ENCODE measurements at regions not wholly inside any gene's neighbourhood (a gene's known extent, or its start where the extent isn't known, plus 50 kb on each side); places are given as distances from the start of the nearest gene placed in this dataset.

DNA sequence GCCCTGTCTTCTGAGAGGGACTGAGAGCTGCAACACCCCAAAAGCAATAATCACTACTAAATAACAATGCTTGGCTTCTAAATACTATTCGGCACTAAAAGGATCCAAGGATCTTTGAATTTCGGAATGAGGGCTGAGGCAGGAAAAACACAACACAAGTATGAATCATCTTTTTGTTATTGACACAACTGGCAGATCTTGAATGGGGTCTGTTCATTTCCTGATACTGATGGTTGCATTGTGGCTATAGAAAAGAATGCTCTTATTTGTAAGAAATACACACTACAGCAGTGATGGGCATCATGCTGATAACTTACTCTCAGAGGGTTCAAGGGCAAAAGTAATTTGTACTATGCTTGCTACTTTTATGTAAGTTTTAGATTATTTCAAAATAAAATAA lies 149.2 kb upstream of the PLD5 start:
- TF ChIP-seq BRCA1 (IDR thresholded peaks at IDR 0.05; ENCODE audit: low read depth, low read length) (no peak), SP4 (IDR thresholded peaks at IDR 0.05; ENCODE audit: low read length) (no peak), KDM1A (IDR thresholded peaks at IDR 0.05; ENCODE audit: borderline replicate concordance, low read length) (no peak), CBX8 (IDR thresholded peaks at IDR 0.05; ENCODE audit: borderline replicate concordance, low read depth, low read length) (no peak), RAD21 (IDR thresholded peaks at IDR 0.05 in 1 of 2, conservative IDR thresholded peaks at IDR 0.05 in 1 of 2; ENCODE audit: low read depth in 2 of 2, low read length in 2 of 2) (no peak), TEAD4 (IDR thresholded peaks at IDR 0.05; ENCODE audit: low read depth, low read length) (no peak), POLR2AphosphoS5 (IDR thresholded peaks at IDR 0.05; ENCODE audit: low read depth, low read length) (no peak), MAFK (IDR thresholded peaks at IDR 0.05; ENCODE audit: low read depth, low read length) (no peak)
